SH-SY5Y (cell line): ENCODE measurements at regions not wholly inside any gene's neighbourhood (a gene's known extent, or its start where the extent isn't known, plus 50 kb on each side); places are given as distances from the start of the nearest gene placed in this dataset.

Experiments used
- GATA2 ChIP-seq: IDR thresholded peaks from 2 replicates; pipeline ENCODE4 v1.6.1; 2011; ENCODE audit warnings: mild to moderate bottlenecking, low read depth, low read length
- GATA3 ChIP-seq: IDR thresholded peaks from 2 replicates; pipeline ENCODE4 v1.6.1; 2011; ENCODE audit warnings: low read depth, mild to moderate bottlenecking, low read length, moderate library complexity

DNA sequence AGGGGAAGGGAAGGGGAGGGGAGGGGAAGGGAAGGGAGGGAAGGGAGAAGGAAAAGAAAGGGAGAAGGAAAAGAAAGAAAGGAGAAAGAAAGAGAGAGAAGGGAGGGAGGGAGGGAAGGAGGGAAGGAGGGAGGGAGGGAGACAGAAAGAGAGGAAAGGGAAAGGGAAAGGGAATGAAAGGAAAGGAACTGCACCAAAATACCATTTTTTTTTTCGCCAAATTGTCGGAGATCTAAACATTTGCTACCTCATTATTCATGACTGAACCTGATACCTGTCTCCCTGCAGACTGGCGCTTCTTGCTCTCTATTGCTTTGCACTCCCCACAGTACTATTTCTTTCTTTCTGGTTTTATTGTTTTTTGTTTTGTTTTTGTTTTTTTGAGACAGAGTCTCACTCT is 117.3 kb upstream of the LGSN start:
- no peak for TF ChIP-seq GATA2
- no peak for TF ChIP-seq GATA3
